ENCODE measurements at regions not wholly inside any gene's neighbourhood (a gene's known extent, or its start where the extent isn't known, plus 50 kb on each side); places are given as distances from the start of the nearest gene placed in this dataset.

DNA sequence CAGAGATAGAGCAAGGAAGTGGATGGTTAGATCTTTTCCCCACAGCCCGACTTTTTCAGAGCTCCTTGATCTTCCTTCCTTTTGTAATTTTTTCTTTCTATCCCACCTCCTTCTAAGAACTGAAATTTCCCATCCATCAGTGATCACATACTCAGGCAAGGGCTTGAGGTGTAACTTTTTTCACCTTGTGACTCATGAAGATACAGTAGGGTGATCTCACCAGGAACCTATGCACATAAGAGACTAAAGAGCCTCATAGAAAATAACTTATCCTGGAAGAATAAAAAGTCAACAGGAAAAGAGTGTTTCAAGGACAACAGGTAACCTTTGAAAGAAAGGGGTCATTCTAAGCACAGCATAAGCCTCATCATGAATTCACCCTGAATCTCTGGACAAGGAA is 131.2 kb upstream of the HCCS start:
- Histone ChIP-seq H3K4me3 (replicated peaks; ENCODE audit: low read depth, low read length) (no peak overlapping the region), H3K27me3 (replicated peaks; ENCODE audit: control insufficient read depth, insufficient read depth, low read length) (no peaks in the 10 kb centered on the region), H3K36me3 (ENCODE audit: control insufficient read depth, insufficient read depth, low read length) (no peaks in the 10 kb centered on the region)
- no peak for DNase-seq (ENCODE audit: extremely low read depth, insufficient read length)
- TF ChIP-seq, protein P1, sequence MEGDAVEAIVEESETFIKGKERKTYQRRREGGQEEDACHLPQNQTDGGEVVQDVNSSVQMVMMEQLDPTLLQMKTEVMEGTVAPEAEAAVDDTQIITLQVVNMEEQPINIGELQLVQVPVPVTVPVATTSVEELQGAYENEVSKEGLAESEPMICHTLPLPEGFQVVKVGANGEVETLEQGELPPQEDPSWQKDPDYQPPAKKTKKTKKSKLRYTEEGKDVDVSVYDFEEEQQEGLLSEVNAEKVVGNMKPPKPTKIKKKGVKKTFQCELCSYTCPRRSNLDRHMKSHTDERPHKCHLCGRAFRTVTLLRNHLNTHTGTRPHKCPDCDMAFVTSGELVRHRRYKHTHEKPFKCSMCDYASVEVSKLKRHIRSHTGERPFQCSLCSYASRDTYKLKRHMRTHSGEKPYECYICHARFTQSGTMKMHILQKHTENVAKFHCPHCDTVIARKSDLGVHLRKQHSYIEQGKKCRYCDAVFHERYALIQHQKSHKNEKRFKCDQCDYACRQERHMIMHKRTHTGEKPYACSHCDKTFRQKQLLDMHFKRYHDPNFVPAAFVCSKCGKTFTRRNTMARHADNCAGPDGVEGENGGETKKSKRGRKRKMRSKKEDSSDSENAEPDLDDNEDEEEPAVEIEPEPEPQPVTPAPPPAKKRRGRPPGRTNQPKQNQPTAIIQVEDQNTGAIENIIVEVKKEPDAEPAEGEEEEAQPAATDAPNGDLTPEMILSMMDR (IDR thresholded peaks at IDR 0.05; ENCODE audit: insufficient read depth, low read length, poor library complexity, severe bottlenecking) = no peak

DNA sequence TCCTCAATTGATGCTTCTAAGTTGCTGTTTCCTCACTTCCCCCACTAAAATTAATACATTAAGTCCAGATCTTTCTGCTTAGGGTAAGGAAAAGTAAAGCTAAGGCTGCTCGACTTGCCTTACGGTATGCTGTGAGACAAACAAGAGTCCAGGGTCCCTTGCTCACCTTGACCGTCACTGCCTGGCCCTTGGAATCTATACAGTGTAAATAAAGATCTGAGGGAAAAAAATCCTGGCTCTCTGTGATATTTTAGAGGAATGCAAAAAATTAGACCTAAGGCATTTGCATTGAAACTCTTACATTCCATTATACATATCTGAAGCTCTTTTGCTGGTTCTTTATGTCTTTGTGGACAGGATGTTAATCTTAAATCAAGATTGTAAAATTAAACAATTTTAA is 129.6 kb upstream of the HCCS start:
- Histone ChIP-seq H3K36me3 (ENCODE audit: control insufficient read depth, insufficient read depth, low read length) (no peaks in the 10 kb centered on the region), H3K4me3 (replicated peaks; ENCODE audit: low read depth, low read length) (no peak overlapping the region), H3K27me3 (replicated peaks; ENCODE audit: control insufficient read depth, insufficient read depth, low read length) (no peaks in the 10 kb centered on the region)
- TF ChIP-seq, protein P1 (IDR thresholded peaks at IDR 0.05; ENCODE audit: insufficient read depth, low read length, poor library complexity, severe bottlenecking) = no peak
- DNase-seq (ENCODE audit: extremely low read depth, insufficient read length) = no peak

DNA sequence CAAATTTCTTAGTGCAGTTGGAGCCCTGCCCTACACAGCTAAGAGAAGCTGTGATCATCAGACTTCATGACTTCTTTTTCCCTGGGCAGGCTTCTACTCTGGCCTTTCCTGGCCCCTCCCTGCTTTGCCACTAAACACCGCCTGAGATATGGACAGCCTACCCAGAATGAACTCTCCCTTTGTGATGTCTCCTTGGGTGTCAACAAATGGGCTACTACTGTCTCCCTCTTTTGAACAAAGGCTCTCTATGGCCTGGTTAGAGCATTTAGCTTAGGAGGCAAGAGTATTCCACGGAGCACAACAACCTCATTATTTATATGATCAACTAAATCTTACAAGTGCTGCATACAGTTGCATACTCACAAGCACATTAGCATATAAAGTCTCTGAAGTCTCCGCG is 127.6 kb upstream of the HCCS start:
- no peak for DNase-seq (ENCODE audit: extremely low read depth, insufficient read length)
- Histone ChIP-seq H3K36me3 (ENCODE audit: control insufficient read depth, insufficient read depth, low read length) (no peaks in the 10 kb centered on the region), H3K27me3 (replicated peaks; ENCODE audit: control insufficient read depth, insufficient read depth, low read length) (no peaks in the 10 kb centered on the region), H3K4me3 (replicated peaks; ENCODE audit: low read depth, low read length) (no peak overlapping the region)
- TF ChIP-seq, protein P1 (IDR thresholded peaks at IDR 0.05; ENCODE audit: insufficient read depth, low read length, poor library complexity, severe bottlenecking) = no peak

DNA sequence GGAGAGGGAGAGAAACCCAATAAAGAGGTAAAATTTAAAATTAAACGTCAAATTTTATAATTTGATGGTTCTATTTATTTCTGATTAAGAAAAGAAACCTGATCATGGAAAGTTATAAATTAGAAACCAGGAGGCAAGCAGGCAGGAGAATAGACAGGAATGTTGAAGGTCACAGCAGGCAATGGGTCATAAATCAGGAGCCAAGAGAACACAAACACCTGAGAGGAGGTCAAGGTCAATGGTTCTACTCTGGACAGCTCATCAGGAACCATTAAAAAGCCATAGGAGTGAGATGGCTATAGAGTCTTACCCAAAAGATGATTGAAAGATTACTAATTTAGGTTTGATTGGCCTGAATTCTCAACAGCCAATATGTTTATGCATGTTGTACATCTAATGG is 126.9 kb upstream of the HCCS start:
- DNase-seq (ENCODE audit: extremely low read depth, insufficient read length) = no peak
- H3K36me3 ChIP-seq (ENCODE audit: control insufficient read depth, insufficient read depth, low read length) = no peaks in the 10 kb centered on the region
- H3K4me3 ChIP-seq (replicated peaks; ENCODE audit: low read depth, low read length) = no peak overlapping the region
- TF ChIP-seq, protein P1 (IDR thresholded peaks at IDR 0.05; ENCODE audit: insufficient read depth, low read length, poor library complexity, severe bottlenecking) = no peak
- H3K27me3 ChIP-seq (replicated peaks; ENCODE audit: control insufficient read depth, insufficient read depth, low read length) = no peaks in the 10 kb centered on the region

DNA sequence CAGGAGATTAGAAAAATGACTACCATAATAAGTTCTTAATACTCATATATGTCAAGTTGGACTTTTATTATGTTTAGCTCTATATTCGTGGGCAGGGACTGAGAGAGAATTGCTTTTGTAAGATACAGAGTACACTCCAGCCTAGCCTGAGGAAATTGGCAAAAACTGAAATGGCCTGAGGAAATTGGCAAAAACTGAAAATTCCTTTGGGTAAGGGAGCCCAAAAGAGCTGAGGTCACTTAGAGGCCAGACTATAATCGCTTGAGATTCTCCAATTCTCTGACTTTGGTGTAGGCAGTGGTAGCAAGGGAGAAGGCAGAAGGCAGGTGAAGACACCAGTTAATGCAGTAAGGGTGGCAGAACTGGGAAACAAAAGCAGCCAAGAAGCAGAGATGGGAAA is 124.5 kb upstream of the HCCS start:
- Histone ChIP-seq H3K36me3 (ENCODE audit: control insufficient read depth, insufficient read depth, low read length) (no peaks in the 10 kb centered on the region), H3K27me3 (replicated peaks; ENCODE audit: control insufficient read depth, insufficient read depth, low read length) (no peaks in the 10 kb centered on the region), H3K4me3 (replicated peaks; ENCODE audit: low read depth, low read length) (no peak overlapping the region)
- TF ChIP-seq, protein P1 (IDR thresholded peaks at IDR 0.05; ENCODE audit: insufficient read depth, low read length, poor library complexity, severe bottlenecking) = no peak
- DNase-seq (ENCODE audit: extremely low read depth, insufficient read length) = no peak

DNA sequence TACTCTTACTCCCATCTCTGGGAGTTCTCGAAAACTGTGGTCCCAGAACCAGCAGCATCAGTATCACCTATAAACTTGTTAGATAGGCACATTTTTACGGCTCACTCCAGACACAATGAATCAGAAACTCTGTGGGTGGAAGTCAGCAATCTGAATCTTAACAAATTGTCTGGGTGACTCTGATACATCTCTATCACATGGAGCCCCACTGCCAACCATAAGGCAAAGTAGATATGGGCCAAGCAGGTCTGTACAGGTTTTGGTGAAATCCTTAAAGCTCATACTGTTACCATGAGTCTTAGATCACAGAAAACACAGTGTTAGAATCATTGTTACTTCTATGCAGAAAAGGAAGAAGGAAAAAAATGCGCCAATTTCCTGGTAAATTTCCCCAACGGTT is 122.5 kb upstream of the HCCS start:
- Histone ChIP-seq H3K27me3 (replicated peaks; ENCODE audit: control insufficient read depth, insufficient read depth, low read length) (no peaks in the 10 kb centered on the region), H3K4me3 (replicated peaks; ENCODE audit: low read depth, low read length) (no peak overlapping the region), H3K36me3 (ENCODE audit: control insufficient read depth, insufficient read depth, low read length) (no peaks in the 10 kb centered on the region)
- TF ChIP-seq, protein P1 (IDR thresholded peaks at IDR 0.05; ENCODE audit: insufficient read depth, low read length, poor library complexity, severe bottlenecking) = no peak
- DNase-seq (ENCODE audit: extremely low read depth, insufficient read length) = no peak
